AG10803 (cell line): ENCODE measurements at regions not wholly inside any gene's neighbourhood (a gene's known extent, or its start where the extent isn't known, plus 50 kb on each side); places are given as distances from the start of the nearest gene placed in this dataset.
"Not testable (repeated sequence)": the region's sequence is repeated elsewhere in the genome, so short reads cannot be mapped to it uniquely, and the experiment has no call there.

Experiments used
- DNase-seq: peaks from one replicate; pipeline ENCODE4 v3.0.0; 2010; ENCODE audit warnings: low read depth
- H3K4me3 ChIP-seq: 2 replicates; pipeline ENCODE4 v1.5.1; 2011; ENCODE audit warnings: mild to moderate bottlenecking, low read length, control low read depth
- TF ChIP-seq, protein P1 (sequence below): conservative IDR thresholded peaks from 2 replicates; pipeline ENCODE4 v1.5.1; 2011; ENCODE audit warnings: mild to moderate bottlenecking, low read length, control low read depth, inconsistent platforms

DNA sequence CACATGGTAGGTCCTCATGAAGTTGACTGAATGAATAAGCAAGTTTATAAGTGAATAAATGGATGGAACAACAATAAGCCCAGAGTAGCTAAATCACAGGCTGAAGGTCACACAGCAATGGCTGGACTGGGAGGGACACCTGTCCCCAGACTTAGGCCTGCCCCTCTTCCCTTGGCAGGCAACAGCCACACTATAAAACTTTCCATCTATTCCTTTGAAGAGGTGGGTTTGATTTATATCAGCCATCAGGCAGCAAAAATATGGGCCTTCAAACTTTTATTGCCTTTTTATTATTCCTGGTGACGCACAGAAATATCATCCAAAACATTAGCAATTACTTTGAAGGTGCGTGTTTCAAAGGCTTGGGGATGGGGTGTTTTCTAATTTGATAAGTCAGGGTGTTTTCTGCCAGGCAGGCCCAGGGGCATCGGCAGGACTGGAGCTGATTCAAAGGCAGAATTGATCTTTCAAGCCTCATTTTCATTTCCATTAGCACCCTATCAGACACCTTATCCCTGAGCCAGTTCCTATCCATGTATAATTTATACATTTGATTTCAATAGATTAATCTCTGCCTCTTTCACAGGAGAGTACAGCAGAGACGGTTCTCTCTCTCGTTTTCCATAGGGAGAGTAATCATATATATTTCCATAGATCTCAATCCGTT is 67.2 kb upstream of the LYRM9 start:
- TF ChIP-seq, protein P1, sequence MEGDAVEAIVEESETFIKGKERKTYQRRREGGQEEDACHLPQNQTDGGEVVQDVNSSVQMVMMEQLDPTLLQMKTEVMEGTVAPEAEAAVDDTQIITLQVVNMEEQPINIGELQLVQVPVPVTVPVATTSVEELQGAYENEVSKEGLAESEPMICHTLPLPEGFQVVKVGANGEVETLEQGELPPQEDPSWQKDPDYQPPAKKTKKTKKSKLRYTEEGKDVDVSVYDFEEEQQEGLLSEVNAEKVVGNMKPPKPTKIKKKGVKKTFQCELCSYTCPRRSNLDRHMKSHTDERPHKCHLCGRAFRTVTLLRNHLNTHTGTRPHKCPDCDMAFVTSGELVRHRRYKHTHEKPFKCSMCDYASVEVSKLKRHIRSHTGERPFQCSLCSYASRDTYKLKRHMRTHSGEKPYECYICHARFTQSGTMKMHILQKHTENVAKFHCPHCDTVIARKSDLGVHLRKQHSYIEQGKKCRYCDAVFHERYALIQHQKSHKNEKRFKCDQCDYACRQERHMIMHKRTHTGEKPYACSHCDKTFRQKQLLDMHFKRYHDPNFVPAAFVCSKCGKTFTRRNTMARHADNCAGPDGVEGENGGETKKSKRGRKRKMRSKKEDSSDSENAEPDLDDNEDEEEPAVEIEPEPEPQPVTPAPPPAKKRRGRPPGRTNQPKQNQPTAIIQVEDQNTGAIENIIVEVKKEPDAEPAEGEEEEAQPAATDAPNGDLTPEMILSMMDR = no peak
- H3K4me3 ChIP-seq = no peak overlapping the region
- DNase-seq = no peak

DNA sequence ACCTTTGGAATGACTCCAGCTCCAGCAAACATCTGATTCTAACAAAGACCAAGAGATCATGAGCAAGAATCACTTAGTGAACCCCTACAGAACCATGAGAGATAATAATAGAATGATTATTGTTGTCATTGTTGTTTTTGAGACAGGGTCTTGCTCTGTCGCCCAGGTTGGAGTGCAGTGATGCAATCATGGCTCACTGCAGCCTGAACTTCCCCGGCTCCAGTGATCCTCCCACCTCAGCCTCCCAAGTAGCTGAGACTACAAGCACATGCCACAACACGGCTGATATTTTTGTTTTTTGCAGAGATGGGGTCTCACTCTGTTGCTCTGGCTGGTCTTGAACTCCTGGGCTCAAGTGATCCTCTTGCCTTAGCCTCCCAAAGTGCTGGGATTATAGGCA is 69.4 kb upstream of the LYRM9 start:
- DNase-seq, H3K4me3 ChIP-seq: not testable (repeated sequence)

DNA sequence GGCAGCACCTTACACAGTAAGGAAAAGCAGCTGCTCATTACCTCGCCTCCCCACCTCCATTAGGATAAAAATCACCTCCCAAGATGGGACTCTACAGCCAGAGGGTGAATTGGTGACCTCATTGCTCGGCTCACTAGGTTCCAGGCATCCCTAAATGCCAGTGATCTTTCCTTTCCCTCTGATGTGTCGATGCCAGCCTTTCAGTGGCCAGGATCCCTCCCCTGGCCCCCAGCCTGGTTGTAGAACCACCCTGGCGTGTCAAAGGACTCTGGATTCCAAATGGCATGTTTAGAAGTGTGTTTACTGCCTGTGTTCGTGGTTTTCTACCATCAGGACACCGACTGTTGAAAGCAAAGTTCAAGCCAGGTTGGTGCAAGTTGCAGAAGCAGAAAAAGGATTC is 72.1 kb upstream of the LYRM9 start:
- TF ChIP-seq, protein P1 = no peak
- H3K4me3 ChIP-seq = no peak overlapping the region
- no peak for DNase-seq

DNA sequence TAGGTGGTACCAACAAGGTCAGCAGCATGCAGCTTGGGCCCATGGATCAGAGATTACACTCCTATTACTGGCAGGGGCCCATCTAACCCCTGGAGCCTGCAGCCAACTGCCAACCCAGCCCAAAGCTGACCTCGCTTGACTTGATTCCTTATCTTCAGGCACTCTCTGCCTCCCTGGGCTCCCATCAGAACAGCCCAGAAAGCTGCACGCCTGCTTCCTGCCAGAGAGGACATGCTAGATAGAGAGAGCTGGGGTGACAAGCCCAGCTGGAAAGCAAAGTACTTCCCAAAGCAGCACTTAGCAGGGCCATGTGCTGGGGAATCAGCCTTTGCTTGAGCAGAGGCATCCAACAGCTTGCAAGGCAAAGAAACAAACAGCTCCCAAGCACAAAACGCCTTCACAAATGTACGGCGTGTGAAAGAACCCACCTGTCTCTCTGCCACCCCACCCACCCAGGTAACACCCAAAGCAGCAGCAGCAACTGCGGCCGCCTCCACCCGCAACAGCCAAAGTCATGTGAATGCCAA is 74.2 kb upstream of the NLK start:
- no peak for DNase-seq
- TF ChIP-seq, protein P1 = no peak
- no peak overlapping the region for H3K4me3 ChIP-seq

DNA sequence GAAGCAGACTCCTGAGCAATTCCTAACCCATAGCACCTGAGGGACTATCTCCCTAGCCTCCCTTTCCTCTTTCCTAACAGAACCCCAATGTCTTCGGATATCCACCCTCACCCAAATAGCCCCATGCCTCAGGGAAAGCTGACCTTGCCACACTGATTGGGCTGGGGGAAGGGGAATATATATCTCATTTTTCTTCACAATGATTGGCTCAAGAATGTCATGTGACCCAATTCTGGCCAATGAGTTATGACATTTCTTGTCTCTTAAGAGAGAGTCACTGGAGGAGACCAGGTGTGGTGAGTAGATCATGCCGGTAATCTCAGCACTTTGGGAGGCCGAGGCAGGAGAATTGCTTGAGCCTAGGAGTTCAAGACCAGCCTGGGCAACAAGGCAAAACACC is 71.9 kb upstream of the NLK start:
- TF ChIP-seq, protein P1 = no peak
- no peak for DNase-seq

DNA sequence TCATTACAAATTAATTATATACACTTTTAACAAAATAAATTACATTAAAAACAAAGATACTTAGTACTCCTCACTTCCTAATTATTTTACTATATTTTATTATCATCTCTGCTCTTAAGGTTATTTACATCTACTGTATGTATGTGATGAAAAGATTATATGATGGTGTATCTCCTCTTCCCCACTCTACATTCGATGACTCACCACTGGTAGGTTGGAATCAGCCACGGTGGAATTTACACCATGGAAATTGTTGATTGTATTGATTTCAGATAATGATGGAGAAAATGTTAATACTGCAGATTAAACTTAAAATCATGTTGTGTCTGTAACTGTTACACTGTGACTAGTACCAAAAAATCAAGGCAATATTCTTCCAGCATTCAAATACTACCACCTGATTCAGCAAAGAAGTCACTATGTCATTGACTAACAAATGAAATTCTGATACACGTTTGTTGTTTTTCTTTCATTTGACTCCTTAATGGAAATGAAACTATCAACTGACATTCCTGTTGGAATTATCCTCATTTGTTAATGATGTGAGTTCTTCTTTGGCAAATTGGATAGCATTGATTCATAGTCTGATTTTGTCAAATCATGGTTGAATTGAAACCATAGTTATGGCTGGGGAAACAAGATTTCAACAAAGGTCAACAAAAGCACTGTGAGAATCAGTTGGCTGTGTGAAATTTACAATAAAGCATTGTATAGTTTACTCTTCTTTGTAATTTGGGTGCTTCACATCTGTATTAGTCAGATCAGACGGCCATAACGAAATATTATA is 69.0 kb upstream of the NLK start:
- TF ChIP-seq, protein P1 = no peak
- DNase-seq = no peak
- no peak overlapping the region for H3K4me3 ChIP-seq

More for the DNA sequence above, 71.9 kb upstream of the NLK start:
- no peak overlapping the region for H3K4me3 ChIP-seq

DNA sequence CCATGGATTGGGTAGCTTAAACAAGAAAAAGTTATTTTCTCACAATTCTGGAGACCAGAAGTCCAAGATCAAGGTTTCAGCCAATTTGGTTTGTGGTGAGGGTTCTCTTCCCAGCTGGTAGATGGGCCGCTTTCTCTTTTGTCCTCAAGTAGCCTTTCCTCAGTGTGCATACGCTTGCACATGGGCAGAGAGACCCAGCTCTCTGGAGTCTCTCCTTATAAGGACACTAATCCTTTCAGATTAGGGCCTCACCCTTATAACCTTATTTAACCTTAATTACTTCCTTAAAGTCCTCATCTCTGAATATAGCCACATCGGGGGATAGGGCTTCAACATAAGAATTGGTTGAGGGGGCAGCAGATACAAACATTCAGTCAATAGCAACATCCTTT is 68.4 kb upstream of the NLK start:
- no peak overlapping the region for H3K4me3 ChIP-seq
- TF ChIP-seq, protein P1 = no peak
- no peak for DNase-seq
